Endothelial cell of umbilical vein (primary cell): ENCODE measurements at regions not wholly inside any gene's neighbourhood (a gene's known extent, or its start where the extent isn't known, plus 50 kb on each side); places are given as distances from the start of the nearest gene placed in this dataset.

ENCODE experiments used
- BruUV-seq: library from RNA; stranded (reverse); fragments of 400-500 nt; replicated peaks from 2 replicates; lab custom pipeline; 2021; lab: Mats Ljungman, UMichigan
- CTCF ChIA-PET: fragments of 300-600, 350-600 bp; sonication (Branson Sonifier 250); formaldehyde crosslinking; loops from one replicate; lab custom pipeline; 2021; ENCODE audit warnings: antibody characterized with exemption, inconsistent platforms; lab: Charles Lee
- POLR2A ChIA-PET: fragments of 300-600, 350-600 bp; sonication (Branson Sonifier 250); formaldehyde crosslinking; loops from one replicate; lab custom pipeline; 2021; ENCODE audit warnings: antibody characterized with exemption, inconsistent platforms; lab: Charles Lee
- DNase-seq: peaks from one replicate; pipeline ENCODE4 v3.0.0-alpha.2; 2011; ENCODE audit warnings: low read depth, low spot score
- FAIRE-seq: peaks from 2 replicates; lab custom pipeline; 2011; peaks lifted over from hg19 to GRCh38; lab: Jason Lieb, UNC
- H2AFZ ChIP-seq: 2 replicates; pipeline ENCODE4 v1.6.0; 2012; ENCODE audit warnings: low read depth, low read length, control low read depth, inconsistent platforms
- H3K27ac ChIP-seq: 2 replicates; pipeline ENCODE4 v1.5.1; 2011; ENCODE audit warnings: low read depth, mild to moderate bottlenecking, control low read depth, low read length, moderate library complexity; ENCODE audit not compliant: insufficient read depth
- H3K27me3 ChIP-seq, 2 experiments: 2 replicates each; pipeline versions ENCODE4 v1.6.0 to v1.6.1; 2011; ENCODE audit warnings: low read length in 2 of 2, mixed read lengths in 1 of 2; ENCODE audit not compliant: control insufficient read depth in 2 of 2, insufficient read depth in 2 of 2
- H3K36me3 ChIP-seq, 2 experiments: 2 replicates in 1 of 2; 3 replicates in 1 of 2; pipeline ENCODE4 v1.5.1; 2011; ENCODE audit warnings: low read length in 2 of 2, mild to moderate bottlenecking in 1 of 2, moderate library complexity in 1 of 2; ENCODE audit not compliant: control insufficient read depth in 2 of 2, insufficient read depth in 2 of 2; ENCODE audit errors: extremely low read depth in 1 of 2
- H3K4me1 ChIP-seq: 3 replicates; pipeline ENCODE4 v1.5.1; 2011; ENCODE audit warnings: mild to moderate bottlenecking, low read length; ENCODE audit not compliant: control insufficient read depth, insufficient read depth; ENCODE audit errors: extremely low read depth
- H3K4me2 ChIP-seq: 2 replicates; pipeline ENCODE4 v1.6.1; 2011; ENCODE audit warnings: low read length, control low read depth, mixed read lengths; ENCODE audit not compliant: insufficient read depth
- H3K4me3 ChIP-seq, 3 experiments: fragments of 200-600 bp in 1 of 3; sonication (generic), shearing (Covaris generic) in 1 of 3; replicated peaks in 1 of 3; 2 replicates each; pipeline ENCODE4 v1.5.1; 2011 to 2016; ENCODE audit warnings: control low read depth in 3 of 3, low read length in 3 of 3, mild to moderate bottlenecking in 2 of 3, inconsistent platforms in 1 of 3, low read depth in 1 of 3, moderate library complexity in 1 of 3; ENCODE audit not compliant: insufficient read depth in 1 of 3
- H3K79me2 ChIP-seq: 2 replicates; pipeline ENCODE4 v1.6.0; 2012; ENCODE audit warnings: low read length, inconsistent platforms; ENCODE audit not compliant: control insufficient read depth, insufficient read depth
- H3K9ac ChIP-seq: replicated peaks from 2 replicates; pipeline ENCODE3; 2011; ENCODE audit warnings: low read length, control low read depth; ENCODE audit not compliant: insufficient read depth; ENCODE audit errors: extremely low read depth
- H3K9me1 ChIP-seq: replicated peaks from 3 replicates; pipeline ENCODE4 v1.6.0; 2011; ENCODE audit warnings: mild to moderate bottlenecking, low read length; ENCODE audit not compliant: control insufficient read depth, insufficient read depth; ENCODE audit errors: extremely low read depth
- H3K9me3 ChIP-seq: replicated peaks from 2 replicates; pipeline ENCODE4 v1.5.1; 2012; ENCODE audit warnings: low read length, inconsistent platforms; ENCODE audit not compliant: control insufficient read depth, insufficient read depth
- H4K20me1 ChIP-seq: replicated peaks from 2 replicates; pipeline ENCODE3; 2011; ENCODE audit warnings: mild to moderate bottlenecking, low read length; ENCODE audit not compliant: control insufficient read depth, insufficient read depth; ENCODE audit errors: extremely low read depth
- CTCF ChIP-seq, 2 donors: IDR thresholded peaks; 1 replicate in 1 of 2; 2 replicates in 1 of 2; pipeline ENCODE4 v1.5.1; 2011; ENCODE audit warnings: low read length in 2 of 2, mild to moderate bottlenecking in 2 of 2, moderate library complexity in 2 of 2, control low read depth in 1 of 2, inconsistent platforms in 1 of 2, low read depth in 1 of 2; ENCODE audit not compliant: insufficient read depth in 1 of 2; ENCODE audit errors: extremely low read depth in 1 of 2
- EZH2 ChIP-seq: IDR thresholded peaks from 2 replicates; pipeline ENCODE4 v1.6.1; 2012; ENCODE audit warnings: borderline replicate concordance, low read depth, mild to moderate bottlenecking, moderate library complexity, low read length, inconsistent platforms; ENCODE audit not compliant: severe bottlenecking
- FOS ChIP-seq: IDR thresholded peaks from 2 replicates; pipeline ENCODE4 v1.6.1; 2011; ENCODE audit warnings: mild to moderate bottlenecking, low read length, moderate library complexity, borderline replicate concordance; ENCODE audit not compliant: insufficient read depth
- GATA2 ChIP-seq: IDR thresholded peaks from 2 replicates; pipeline ENCODE4 v1.7.0; 2011; ENCODE audit warnings: low read depth, mild to moderate bottlenecking, moderate library complexity, mixed read lengths, low read length; ENCODE audit not compliant: insufficient read length, insufficient read depth
- JUN ChIP-seq: IDR thresholded peaks from 2 replicates; pipeline ENCODE4 v1.6.1; 2011; ENCODE audit warnings: borderline replicate concordance, low read depth; ENCODE audit not compliant: insufficient read length, insufficient read depth
- MAX ChIP-seq: IDR thresholded peaks from 2 replicates; pipeline ENCODE4 v1.6.1; 2011; ENCODE audit not compliant: insufficient read depth, insufficient read length
- MYC ChIP-seq: IDR thresholded peaks from one replicate; pipeline ENCODE4 v1.6.1; 2011; ENCODE audit warnings: mild to moderate bottlenecking, low read depth, low read length
- POLR2A ChIP-seq: IDR thresholded peaks from 2 replicates; pipeline ENCODE4 v1.6.1; 2012; ENCODE audit warnings: low read depth, mild to moderate bottlenecking, control low read depth, low read length
- POLR2AphosphoS5 ChIP-seq: IDR thresholded peaks from 2 replicates; pipeline ENCODE4 v1.6.1; 2012; ENCODE audit warnings: low read depth, mild to moderate bottlenecking, control low read depth, low read length, moderate library complexity; ENCODE audit not compliant: insufficient read depth
- dilution Hi-C: fragments of 300-500 bp; cut with MboI; formaldehyde crosslinking; loops from one replicate; pipeline ENCODE4 v1.15.0; 2019; ENCODE audit warnings: low sequenced_read_pairs; ENCODE audit not compliant: extremely low pct_ligation_motif_present
- intact Hi-C: fragments of 100-400 bp; cut with micrococcal nuclease; formaldehyde crosslinking; loops from one replicate; pipeline ENCODE4 v1.10.0; 2022

GRCh38 chr10:11393858-11394257 lies 217.6 kb downstream of the USP6NL start:
- Histone ChIP-seq H4K20me1 (no peaks in the 10 kb centered on the region), H3K27ac (no peak overlapping the region), H3K4me2 (no peak overlapping the region), H3K9me1 (no peaks in the 10 kb centered on the region), H3K4me1 (no peaks in the 10 kb centered on the region), H3K9ac (no peak overlapping the region), H3K4me3 (no peak overlapping the region), H3K36me3 (no peaks in the 10 kb centered on the region), H3K27me3 (no peaks in the 10 kb centered on the region), H2AFZ (no peak overlapping the region), H3K9me3 (no peaks in the 10 kb centered on the region), H3K79me2 (no peaks in the 10 kb centered on the region)
- no peak for TF ChIP-seq CTCF (IDR thresholded peaks at IDR 0.05; ENCODE audit: extremely low read depth in 1 of 2, insufficient read depth in 1 of 2, low read depth in 1 of 2, low read length in 2 of 2)
- no peak for TF ChIP-seq JUN
- no peak for TF ChIP-seq MAX
- TF ChIP-seq POLR2A = no peak
- DNase-seq (no peak), FAIRE-seq (no peak)
- BruUV-seq = no TSS peak
- ChIA-PET POLR2A (no interaction called here), CTCF (no interaction called here)
- dilution Hi-C loops = no loop called here
- intact Hi-C loops = no loop called here

- no peak overlapping the region for H3K27ac ChIP-seq
- no peaks in the 10 kb centered on the region for H3K4me1 ChIP-seq
- dilution Hi-C loops = no loop called here
- no peak for TF ChIP-seq MYC
- TF ChIP-seq FOS = no peak
- TF ChIP-seq POLR2A = no peak
- no peak for TF ChIP-seq POLR2AphosphoS5
- TF ChIP-seq CTCF (IDR thresholded peaks at IDR 0.05; ENCODE audit: extremely low read depth in 1 of 2, insufficient read depth in 1 of 2, low read depth in 1 of 2, low read length in 2 of 2) = no peak
- no peak for TF ChIP-seq GATA2
- TF ChIP-seq MAX = no peak
- no peak for TF ChIP-seq EZH2
- no peak for TF ChIP-seq JUN
- no peaks in the 10 kb centered on the region for H3K27me3 ChIP-seq
- no peak overlapping the region for H3K4me3 ChIP-seq
- DNase-seq (no peak), FAIRE-seq (no peak)
- ChIA-PET POLR2A (no interaction called here), CTCF (no interaction called here)
- BruUV-seq = no TSS peak
- H3K4me2 ChIP-seq = no peak overlapping the region
- no peak overlapping the region for H2AFZ ChIP-seq
- no peaks in the 10 kb centered on the region for H3K9me3 ChIP-seq
- no peaks in the 10 kb centered on the region for H3K36me3 ChIP-seq
- no peaks in the 10 kb centered on the region for H3K79me2 ChIP-seq
- no peaks in the 10 kb centered on the region for H4K20me1 ChIP-seq
- intact Hi-C loops = no loop called here
- no peak overlapping the region for H3K9ac ChIP-seq
- H3K9me1 ChIP-seq = no peaks in the 10 kb centered on the region
Observed at GRCh38 chr10:11392776-11393175, 218.7 kb downstream of the USP6NL start.
